ENCODE measurements at regions not wholly inside any gene's neighbourhood (a gene's known extent, or its start where the extent isn't known, plus 50 kb on each side); places are given as distances from the start of the nearest gene placed in this dataset.
"Not testable (repeated sequence)": the region's sequence is repeated elsewhere in the genome, so short reads cannot be mapped to it uniquely, and the experiment has no call there.

- no peak for FAIRE-seq
- no peak for DNase-seq (ENCODE audit: low spot score in 2 of 2)
Observed at GRCh38 chr5:98499892-98500291, 273.6 kb upstream of the RGMB start.

- DNase-seq (ENCODE audit: low spot score in 2 of 2) (no peak), FAIRE-seq (no peak)
Observed at GRCh38 chr5:98500811-98501210, 272.7 kb upstream of the RGMB start.

GRCh38 chr5:98503616-98504015 lies 269.8 kb upstream of the RGMB start:
- no peak for DNase-seq (ENCODE audit: low spot score in 2 of 2)
- no peak for FAIRE-seq

DNA sequence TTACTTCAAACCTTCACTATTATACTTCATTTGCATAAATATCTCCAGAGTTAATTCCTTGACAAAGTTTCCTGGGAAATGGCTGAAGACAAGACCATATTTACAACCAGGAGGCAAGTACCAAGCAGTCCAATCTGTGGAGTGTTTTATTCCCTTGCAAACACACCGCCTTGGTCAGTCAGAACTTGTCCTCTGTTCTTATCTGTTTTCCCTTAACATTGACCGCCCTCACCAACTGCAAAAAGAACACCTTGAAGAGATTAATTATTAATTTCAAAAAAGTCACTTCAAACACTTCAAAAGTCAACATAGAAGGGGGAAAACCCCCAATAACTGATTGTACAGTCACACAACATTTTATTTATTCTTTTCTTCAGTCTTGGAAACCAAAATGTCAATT lies 269.0 kb upstream of the RGMB start:
- DNase-seq (ENCODE audit: low spot score in 2 of 2) (no peak), FAIRE-seq (no peak)

DNA sequence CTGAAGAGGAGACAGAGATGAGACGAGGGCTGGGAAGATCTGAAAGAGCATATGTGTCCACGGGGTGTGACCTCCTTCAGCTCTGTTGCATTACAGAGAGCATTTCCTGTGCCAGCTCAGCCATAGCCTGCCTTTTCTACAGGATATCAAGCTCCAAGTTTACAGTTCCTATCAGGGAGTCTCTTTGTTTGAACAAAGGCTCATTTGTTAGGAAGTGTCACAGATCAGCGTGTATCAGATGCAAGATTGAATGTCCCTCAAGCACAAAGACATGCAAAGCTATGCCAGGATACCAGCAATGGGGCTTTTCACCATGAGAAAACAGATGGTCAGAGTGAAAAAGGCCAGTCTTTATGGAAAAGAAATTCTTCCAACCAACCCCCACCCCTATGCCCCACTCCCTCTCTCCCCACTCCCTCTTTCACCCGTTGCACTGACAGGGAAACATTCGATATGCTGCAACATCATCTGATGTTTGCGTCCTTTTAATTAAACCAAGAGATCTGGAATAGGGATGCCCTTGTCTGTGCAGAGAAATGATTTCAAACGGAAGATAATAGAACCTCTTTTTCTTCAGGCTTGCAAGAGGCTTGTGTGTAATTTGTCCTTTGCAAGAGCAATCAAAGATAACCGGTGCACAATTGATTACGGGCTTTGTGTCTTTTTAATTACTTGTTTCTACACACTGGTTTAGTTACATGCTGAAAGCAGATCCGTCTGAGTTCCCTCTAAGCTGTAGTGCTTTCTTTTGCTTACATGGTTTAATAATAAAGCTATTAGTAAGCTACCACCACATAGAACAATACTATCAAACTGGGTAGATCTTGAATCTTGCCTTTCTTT lies 263.1 kb upstream of the RGMB start:
- DNase-seq (ENCODE audit: low spot score in 2 of 2) (no peak), FAIRE-seq (no peak)

DNA sequence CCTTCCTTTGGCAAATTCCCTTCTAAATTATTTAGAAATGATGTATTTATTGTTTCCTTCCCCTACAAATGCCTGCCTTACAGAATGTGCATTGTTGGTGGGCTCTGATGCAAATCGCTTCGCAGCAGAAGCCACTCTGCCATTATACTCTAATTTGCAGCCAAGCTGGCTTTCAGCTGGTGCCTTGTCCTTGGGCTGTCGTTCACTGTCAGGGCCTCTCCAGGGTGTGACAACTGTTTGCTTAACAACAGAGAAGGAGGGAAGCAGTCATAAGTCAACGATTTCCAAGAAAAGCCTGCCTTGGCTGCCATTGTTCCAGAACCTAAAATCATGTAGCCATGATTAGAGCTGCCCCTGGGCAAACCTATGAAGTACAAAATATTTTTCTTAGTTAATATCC lies 260.1 kb upstream of the RGMB start:
- DNase-seq (ENCODE audit: low spot score in 2 of 2) (no peak), FAIRE-seq (no peak)

DNA sequence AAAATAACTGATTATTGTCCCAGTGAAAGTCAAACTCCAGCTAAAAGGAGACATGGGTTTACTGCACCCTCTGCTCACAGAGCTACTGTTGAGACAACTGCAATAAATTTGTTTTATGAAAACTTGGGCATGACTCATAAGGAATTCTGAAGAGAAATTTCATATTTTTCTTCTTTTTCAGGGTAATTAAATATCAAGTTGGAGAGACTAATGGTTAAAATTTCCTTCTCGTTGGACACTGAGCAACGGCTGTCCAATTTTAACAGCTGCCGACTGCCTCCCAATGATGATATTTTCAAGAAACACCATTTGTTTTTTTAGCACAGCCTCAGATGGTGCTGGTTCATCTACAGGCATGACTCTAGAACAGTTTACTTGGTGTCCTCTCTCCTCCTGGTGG lies 259.2 kb upstream of the RGMB start:
- DNase-seq (ENCODE audit: low spot score in 2 of 2) (no peak), FAIRE-seq (no peak)

- FAIRE-seq (no peak), DNase-seq (ENCODE audit: low spot score in 2 of 2) (no peak)
Observed at GRCh38 chr5:98516701-98517100, 256.8 kb upstream of the RGMB start.

DNA sequence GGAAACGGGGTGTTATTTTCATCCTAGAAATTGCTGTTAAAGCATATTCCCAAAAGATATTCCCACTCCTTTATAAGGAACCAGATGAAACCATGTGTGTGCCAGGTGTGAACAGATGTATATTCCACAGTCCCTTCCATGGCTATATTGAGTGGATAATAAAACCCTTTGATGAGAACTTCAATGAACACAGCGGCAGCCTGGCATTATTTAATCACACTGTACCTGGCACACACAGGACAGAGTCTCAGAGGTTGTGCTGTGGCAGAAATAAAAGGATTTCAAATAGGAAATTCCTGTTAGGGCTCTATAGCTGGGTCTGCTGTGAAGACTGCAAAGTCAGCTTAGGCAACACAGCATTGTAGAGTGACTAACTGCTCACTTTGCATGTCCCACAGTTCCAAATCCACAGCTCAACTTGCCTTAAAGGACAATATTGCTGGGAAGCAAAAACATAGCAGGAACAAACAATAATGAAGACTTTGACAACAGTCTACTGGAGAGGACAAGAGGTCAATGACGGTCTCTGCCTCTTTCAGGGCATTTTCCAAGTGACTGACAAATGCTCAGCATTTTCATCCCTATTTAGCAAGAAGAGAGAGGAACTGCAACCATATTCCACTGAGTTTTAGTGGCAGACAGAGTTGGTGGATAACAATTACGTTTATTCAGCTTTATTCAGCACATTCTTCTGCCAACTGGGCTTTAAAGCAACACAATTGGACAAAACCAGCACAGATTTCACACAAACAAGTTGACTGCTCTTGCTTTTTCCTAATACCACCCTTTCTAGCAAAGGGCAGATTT lies 255.7 kb upstream of the RGMB start:
- DNase-seq (ENCODE audit: low spot score in 2 of 2) (no peak), FAIRE-seq (no peak)

GRCh38 chr5:98518754-98519153 lies 254.7 kb upstream of the RGMB start:
- DNase-seq (ENCODE audit: low spot score in 2 of 2) (no peak), FAIRE-seq (no peak)

DNA sequence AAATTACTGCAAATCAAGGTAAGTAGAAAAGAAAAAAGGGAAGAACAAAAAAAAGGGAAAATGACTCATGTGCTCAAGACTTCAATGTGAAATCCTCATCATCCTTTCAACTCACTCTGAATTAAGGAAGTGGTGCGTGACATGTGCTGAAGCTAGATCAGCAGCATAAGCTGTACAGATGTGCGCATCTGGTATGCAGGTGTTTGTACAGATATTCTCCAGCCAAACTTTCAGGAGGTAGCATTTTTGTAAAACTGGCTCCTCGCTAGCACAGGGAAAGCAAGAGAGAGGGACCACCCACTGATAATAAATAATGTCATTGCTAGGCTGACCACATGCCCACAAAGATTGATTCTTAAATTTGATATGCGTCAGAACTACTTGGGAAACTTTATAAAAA lies 253.9 kb upstream of the RGMB start:
- DNase-seq (ENCODE audit: low spot score in 2 of 2) (no peak), FAIRE-seq (no peak)

DNA sequence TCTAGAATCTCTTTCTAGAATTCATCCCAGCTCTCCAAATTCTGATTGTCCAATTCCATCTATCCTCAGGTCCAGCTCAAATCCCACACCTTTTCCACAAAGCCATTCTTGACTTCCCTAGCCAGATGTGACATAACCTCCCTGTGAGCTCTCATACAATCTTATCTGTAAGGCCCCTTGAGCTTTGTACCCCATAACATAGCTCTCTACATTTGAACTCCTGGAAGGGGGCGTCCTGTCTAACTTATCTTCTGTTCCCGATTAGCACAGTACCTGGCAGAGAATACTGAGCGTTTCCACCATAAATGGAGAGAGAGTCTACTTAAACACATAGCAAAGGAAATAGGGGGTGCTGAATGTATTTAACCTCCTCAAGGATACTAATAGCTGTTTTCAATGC lies 251.6 kb upstream of the RGMB start:
- FAIRE-seq: no peak
- no peak for DNase-seq (ENCODE audit: low spot score in 2 of 2)

DNA sequence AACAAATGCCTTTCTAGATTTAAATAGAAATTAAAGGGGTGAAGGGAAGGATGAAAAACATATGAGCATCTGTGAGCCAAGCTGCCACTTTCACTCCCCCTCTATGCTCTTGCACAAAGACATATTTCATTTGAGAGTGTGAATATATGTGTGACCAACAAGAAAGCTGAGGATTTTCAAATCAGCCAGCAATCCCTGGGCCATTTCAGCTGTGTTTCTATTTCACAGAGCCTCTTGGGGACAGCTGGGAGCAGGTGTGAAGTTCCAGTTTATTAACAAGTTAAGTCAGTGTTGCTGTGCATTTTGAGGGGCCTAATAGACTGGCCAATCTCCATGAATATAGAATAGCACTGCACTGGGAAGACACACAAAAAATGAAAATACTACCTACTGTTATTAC lies 248.7 kb upstream of the RGMB start:
- DNase-seq (ENCODE audit: low spot score in 2 of 2) (no peak), FAIRE-seq (no peak)

GRCh38 chr5:98527846-98528245 lies 245.6 kb upstream of the RGMB start:
- DNase-seq (ENCODE audit: low spot score in 2 of 2): no peak
- FAIRE-seq: no peak

- DNase-seq (ENCODE audit: low spot score in 2 of 2) (no peak), FAIRE-seq (no peak)
Observed at GRCh38 chr5:98529321-98529720, 244.1 kb upstream of the RGMB start.

- no peak for FAIRE-seq
- DNase-seq (ENCODE audit: low spot score in 2 of 2): no peak
Observed at GRCh38 chr5:98530224-98530623, 243.2 kb upstream of the RGMB start.

- DNase-seq (ENCODE audit: low spot score in 2 of 2): no peak
Observed at GRCh38 chr5:98535901-98536300, 237.6 kb upstream of the RGMB start.

DNA sequence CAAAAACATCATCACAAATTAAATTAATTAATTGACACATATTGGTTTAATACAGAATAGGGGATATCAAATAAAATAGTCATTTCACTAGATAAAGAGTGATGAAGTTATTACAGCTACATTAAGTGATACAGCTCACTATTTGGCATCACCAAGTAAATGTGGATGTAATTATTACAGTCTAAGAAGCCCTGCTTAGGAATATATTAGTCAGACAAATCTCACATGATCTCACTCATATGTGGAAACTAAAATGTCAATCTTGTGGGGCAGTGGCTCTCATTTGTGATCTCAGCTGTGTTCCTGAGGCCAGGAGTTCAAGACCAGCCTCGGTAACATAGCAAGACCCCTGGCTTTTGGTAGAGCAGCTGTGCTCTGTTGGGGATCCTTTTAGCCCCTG lies 233.4 kb upstream of the RGMB start:
- DNase-seq (ENCODE audit: low spot score in 2 of 2) (no peak), FAIRE-seq (no peak)

More at GRCh38 chr5:98535901-98536300, 237.6 kb upstream of the RGMB start:
- FAIRE-seq: no peak

GRCh38 chr5:98541641-98542040 lies 231.8 kb upstream of the RGMB start:
- no peak for FAIRE-seq
- DNase-seq (ENCODE audit: low spot score in 2 of 2): no peak

DNA sequence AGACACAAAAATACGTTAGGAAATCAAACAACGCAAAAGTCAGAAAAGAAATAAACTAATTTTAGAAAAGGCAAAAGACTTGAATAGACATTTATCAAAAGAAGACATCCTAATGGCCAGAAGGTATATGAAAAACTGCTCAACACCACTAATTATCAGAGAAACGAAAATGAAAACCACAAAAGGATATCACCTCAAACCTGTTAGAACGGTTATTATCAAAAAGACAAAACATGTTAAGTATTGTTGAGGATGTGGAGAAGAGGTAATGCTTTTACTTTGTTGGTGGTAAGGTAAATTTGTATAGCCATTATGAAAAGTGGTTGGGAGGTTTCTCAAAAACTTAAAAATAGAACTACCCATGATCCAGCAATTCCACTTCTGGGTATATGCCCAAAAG lies 230.0 kb upstream of the RGMB start:
- DNase-seq (ENCODE audit: low spot score in 2 of 2) (no peak), FAIRE-seq (no peak)

- FAIRE-seq; DNase-seq (ENCODE audit: low spot score in 2 of 2): not testable (repeated sequence)
Observed at GRCh38 chr5:98546924-98547323, 226.5 kb upstream of the RGMB start.

DNA sequence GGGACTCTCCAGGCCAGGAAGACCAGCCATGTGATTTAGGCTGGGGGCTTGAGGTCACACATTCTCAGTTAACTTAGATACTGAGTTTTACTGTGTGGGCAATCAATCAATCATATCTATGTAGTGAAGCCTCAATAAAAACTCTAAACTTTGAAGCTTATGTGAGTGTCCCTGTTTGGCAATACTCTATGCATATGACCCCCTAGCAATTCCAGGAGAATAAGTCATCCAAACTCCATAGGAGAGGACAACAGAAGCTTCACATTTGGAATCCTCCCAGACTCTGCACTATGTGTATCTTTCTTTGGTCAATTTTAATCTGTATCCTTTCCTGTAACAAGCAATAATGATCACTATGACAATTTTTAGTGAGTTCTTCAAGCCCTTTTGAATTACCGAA lies 216.8 kb upstream of the RGMB start:
- DNase-seq (ENCODE audit: low spot score in 2 of 2) (no peak), FAIRE-seq (no peak)
